Breast epithelium (tissue), 4 donors: ENCODE measurements at regions not wholly inside any gene's neighbourhood (a gene's known extent, or its start where the extent isn't known, plus 50 kb on each side); places are given as distances from the start of the nearest gene placed in this dataset.
"Not testable (repeated sequence)": the region's sequence is repeated elsewhere in the genome, so short reads cannot be mapped to it uniquely, and the experiment has no call there.

Experiments
- DNase-seq, 2 donors: peaks; one replicate each; pipeline ENCODE4 v3.0.0-alpha.2; 2019; ENCODE audit warnings: low spot score in 2 of 2
- H3K27ac ChIP-seq, 2 donors: fragments of 200-600 bp; sonication (generic) in 1 of 2; one replicate each; pipeline ENCODE4 v1.5.1; 2016 to 2019; ENCODE audit warnings: mild to moderate bottlenecking in 1 of 2
- H3K27me3 ChIP-seq, 2 donors: fragments of 200-600 bp; sonication (generic) in 1 of 2; one replicate each; pipeline versions ENCODE4 v1.5.1 to v1.6.0; 2017 to 2019; ENCODE audit warnings: control low read depth in 1 of 2, mild to moderate bottlenecking in 1 of 2
- H3K36me3 ChIP-seq: fragments of 200-600 bp; one replicate; pipeline ENCODE4 v1.5.1; 2019
- H3K4me1 ChIP-seq, 2 donors: fragments of 200-600 bp; sonication (generic); one replicate each; pipeline ENCODE4 v1.5.1; 2016 to 2019; ENCODE audit warnings: control low read depth in 1 of 2
- H3K4me3 ChIP-seq, 3 donors: fragments of 200-600 bp; sonication (generic); 1 replicate in 2 of 3; 2 replicates in 1 of 3; pipeline ENCODE4 v1.5.1; 2016 to 2019; ENCODE audit warnings: mild to moderate bottlenecking in 3 of 3, moderate library complexity in 2 of 3
- H3K9me3 ChIP-seq, 2 donors: fragments of 200-600 bp; sonication (generic) in 1 of 2; one replicate each; pipeline ENCODE4 v1.5.1; 2016 to 2019; ENCODE audit warnings: control low read depth in 1 of 2
- CTCF ChIP-seq, 3 donors: fragments of 450-650 bp; IDR thresholded peaks; one replicate each; pipeline ENCODE4 v1.5.1; 2016 to 2017; ENCODE audit warnings: antibody characterized with exemption in 3 of 3, mild to moderate bottlenecking in 3 of 3, moderate library complexity in 3 of 3
- POLR2A ChIP-seq: fragments of 450-650 bp; IDR thresholded peaks from one replicate; pipeline ENCODE4 v1.6.1; 2016; ENCODE audit warnings: antibody characterized with exemption, mild to moderate bottlenecking, moderate library complexity
- POLR2AphosphoS5 ChIP-seq, 3 donors: sonication (generic); formaldehyde crosslinking; IDR thresholded peaks; one replicate each; pipeline ENCODE4 v1.6.1; 2017; ENCODE audit warnings: antibody characterized with exemption in 3 of 3
- intact Hi-C: fragments of 100-400 bp; cut with DNase I; formaldehyde crosslinking; loops from one replicate; pipeline ENCODE4 v1.15.1; 2023; ENCODE audit warnings: low total_unique reads

- H3K4me3 ChIP-seq, H3K27ac ChIP-seq, DNase-seq, H3K36me3 ChIP-seq, H3K4me1 ChIP-seq, H3K27me3 ChIP-seq, intact Hi-C loops, H3K9me3 ChIP-seq: not testable (repeated sequence)
Measured at GRCh38 chr2:76697439-76697838, 824.7 kb downstream of the LRRTM4 start.

- Histone ChIP-seq H3K36me3 (no peaks in the 10 kb centered on the region), H3K27me3 (no peaks in the 10 kb centered on the region), H3K9me3 (no peaks in the 10 kb centered on the region), H3K4me1 (no peaks in the 10 kb centered on the region), H3K27ac (no peak overlapping the region), H3K4me3 (no peak overlapping the region)
- intact Hi-C loops = no loop called here
- TF ChIP-seq CTCF (IDR thresholded peaks at IDR 0.05) (no peak), POLR2A (no peak), POLR2AphosphoS5 (IDR thresholded peaks at IDR 0.05) (no peak)
- DNase-seq = no peak
Measured at GRCh38 chr2:76692908-76693307, 829.3 kb downstream of the LRRTM4 start.

- no peak for DNase-seq
- Histone ChIP-seq H3K36me3 (no peaks in the 10 kb centered on the region), H3K4me3 (no peak overlapping the region), H3K4me1 (no peaks in the 10 kb centered on the region), H3K9me3 (no peaks in the 10 kb centered on the region), H3K27me3 (no peaks in the 10 kb centered on the region), H3K27ac (no peak overlapping the region)
- TF ChIP-seq POLR2AphosphoS5 (IDR thresholded peaks at IDR 0.05) (no peak), CTCF (IDR thresholded peaks at IDR 0.05) (no peak), POLR2A (no peak)
- intact Hi-C loops = no loop called here
Measured at GRCh38 chr2:76688732-76689131, 833.4 kb downstream of the LRRTM4 start.

GRCh38 chr2:76687923-76688322 lies 834.3 kb downstream of the LRRTM4 start:
- no peak for DNase-seq
- TF ChIP-seq POLR2AphosphoS5 (IDR thresholded peaks at IDR 0.05) (no peak), POLR2A (no peak), CTCF (IDR thresholded peaks at IDR 0.05) (no peak)
- Histone ChIP-seq H3K27ac (no peak overlapping the region), H3K9me3 (no peaks in the 10 kb centered on the region), H3K27me3 (no peaks in the 10 kb centered on the region), H3K4me3 (no peak overlapping the region), H3K36me3 (no peaks in the 10 kb centered on the region), H3K4me1 (no peaks in the 10 kb centered on the region)
- intact Hi-C loops = no loop called here

GRCh38 chr2:76684756-76685155 lies 837.4 kb downstream of the LRRTM4 start:
- H3K36me3 ChIP-seq = no peaks in the 10 kb centered on the region
- DNase-seq = no peak
- no peaks in the 10 kb centered on the region for H3K27me3 ChIP-seq
- no peak overlapping the region for H3K27ac ChIP-seq
- no peaks in the 10 kb centered on the region for H3K9me3 ChIP-seq
- no peaks in the 10 kb centered on the region for H3K4me1 ChIP-seq
- no peak overlapping the region for H3K4me3 ChIP-seq
- intact Hi-C loops = no loop called here
- TF ChIP-seq POLR2A = no peak
- TF ChIP-seq CTCF (IDR thresholded peaks at IDR 0.05) = no peak
- TF ChIP-seq POLR2AphosphoS5 (IDR thresholded peaks at IDR 0.05) = no peak

- TF ChIP-seq POLR2A (no peak), POLR2AphosphoS5 (IDR thresholded peaks at IDR 0.05) (no peak), CTCF (IDR thresholded peaks at IDR 0.05) (no peak)
- H3K27me3 ChIP-seq = no peaks in the 10 kb centered on the region
- H3K4me3 ChIP-seq = no peak overlapping the region
- intact Hi-C loops = loop anchor here (5.0 kb wide), 1 partner anchor 33 kb away; no protein-coding TSS in a partner anchor
- H3K4me1 ChIP-seq = no peaks in the 10 kb centered on the region
- H3K36me3 ChIP-seq = no peaks in the 10 kb centered on the region
- H3K9me3 ChIP-seq = no peaks in the 10 kb centered on the region
- no peak for DNase-seq
- no peak overlapping the region for H3K27ac ChIP-seq
Measured at GRCh38 chr2:76679025-76679396, 843.2 kb downstream of the LRRTM4 start.
